ENCODE measurements at regions not wholly inside any gene's neighbourhood (a gene's known extent, or its start where the extent isn't known, plus 50 kb on each side); places are given as distances from the start of the nearest gene placed in this dataset.

DNA sequence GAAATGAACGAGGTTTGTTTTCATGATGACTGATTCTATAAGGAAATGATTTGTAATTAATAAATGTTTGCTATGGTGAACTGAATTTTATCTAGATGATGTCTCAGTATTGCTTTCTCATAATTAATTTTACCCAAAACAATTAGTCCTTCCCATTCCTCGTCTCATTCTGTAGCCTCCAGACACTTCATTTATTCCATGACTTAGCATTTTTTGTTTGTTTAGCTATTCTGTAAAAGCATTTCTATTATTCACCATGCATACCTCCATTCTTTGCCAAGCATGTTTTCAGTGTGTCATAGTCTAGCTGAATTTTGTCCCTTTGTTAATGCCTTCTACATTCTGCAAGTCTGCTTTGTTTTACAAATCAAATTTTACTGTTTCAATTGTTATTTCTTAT, 137.4 kb upstream of the RPL10L start:
- no peaks in the 10 kb centered on the region for H3K9me2 ChIP-seq (replicated peaks; ENCODE audit: insufficient read depth, low read length)
- no peak overlapping the region for H3K27ac ChIP-seq (ENCODE audit: low read depth, low read length)
- TF ChIP-seq, protein P1, sequence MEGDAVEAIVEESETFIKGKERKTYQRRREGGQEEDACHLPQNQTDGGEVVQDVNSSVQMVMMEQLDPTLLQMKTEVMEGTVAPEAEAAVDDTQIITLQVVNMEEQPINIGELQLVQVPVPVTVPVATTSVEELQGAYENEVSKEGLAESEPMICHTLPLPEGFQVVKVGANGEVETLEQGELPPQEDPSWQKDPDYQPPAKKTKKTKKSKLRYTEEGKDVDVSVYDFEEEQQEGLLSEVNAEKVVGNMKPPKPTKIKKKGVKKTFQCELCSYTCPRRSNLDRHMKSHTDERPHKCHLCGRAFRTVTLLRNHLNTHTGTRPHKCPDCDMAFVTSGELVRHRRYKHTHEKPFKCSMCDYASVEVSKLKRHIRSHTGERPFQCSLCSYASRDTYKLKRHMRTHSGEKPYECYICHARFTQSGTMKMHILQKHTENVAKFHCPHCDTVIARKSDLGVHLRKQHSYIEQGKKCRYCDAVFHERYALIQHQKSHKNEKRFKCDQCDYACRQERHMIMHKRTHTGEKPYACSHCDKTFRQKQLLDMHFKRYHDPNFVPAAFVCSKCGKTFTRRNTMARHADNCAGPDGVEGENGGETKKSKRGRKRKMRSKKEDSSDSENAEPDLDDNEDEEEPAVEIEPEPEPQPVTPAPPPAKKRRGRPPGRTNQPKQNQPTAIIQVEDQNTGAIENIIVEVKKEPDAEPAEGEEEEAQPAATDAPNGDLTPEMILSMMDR (IDR thresholded peaks at IDR 0.05; ENCODE audit: insufficient read depth, low read length, poor library complexity, severe bottlenecking) = no peak
- no peak for TF ChIP-seq EZH2phosphoT487 (conservative IDR thresholded peaks at IDR 0.05; ENCODE audit: low read length)
- H3K9ac ChIP-seq (ENCODE audit: low read length) = no peak overlapping the region
- no peaks in the 10 kb centered on the region for H4K20me1 ChIP-seq (ENCODE audit: low read depth, low read length)
- H3K4me3 ChIP-seq (ENCODE audit: insufficient read depth, low read length, poor library complexity, severe bottlenecking) = no peak overlapping the region
- H3K36me3 ChIP-seq (ENCODE audit: low read length) = no peaks in the 10 kb centered on the region
- no peaks in the 10 kb centered on the region for H3F3A ChIP-seq (ENCODE audit: insufficient read depth)
- H2AFZ ChIP-seq (ENCODE audit: low read depth, low read length, severe bottlenecking) = no peak overlapping the region
- H3K4me2 ChIP-seq (ENCODE audit: low read depth, low read length, poor library complexity, severe bottlenecking) = no peak overlapping the region
- H3K9me3 ChIP-seq (ENCODE audit: insufficient read depth, low read length) = no peaks in the 10 kb centered on the region
- H3K79me2 ChIP-seq (ENCODE audit: insufficient read depth, low read length) = no peaks in the 10 kb centered on the region
- H3K27me3 ChIP-seq (ENCODE audit: low read length) = no peaks in the 10 kb centered on the region

DNA sequence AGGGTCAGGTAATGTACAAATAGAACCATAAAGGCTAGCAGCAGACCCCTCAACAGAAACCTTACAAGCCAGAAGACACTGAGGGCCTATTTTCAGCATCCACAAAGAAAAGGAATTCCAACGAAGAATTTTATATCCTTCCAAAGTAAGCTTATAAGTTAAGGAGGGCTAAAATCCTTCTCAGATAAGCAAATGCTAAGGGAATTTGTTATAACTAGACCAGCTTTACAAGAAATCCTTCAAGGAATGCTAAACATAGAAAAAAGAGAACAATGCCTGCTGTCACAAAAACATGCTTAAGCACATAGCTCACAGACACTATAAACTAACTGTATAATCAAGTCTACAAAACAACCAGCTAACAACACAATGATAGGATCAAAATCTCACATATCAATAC, 130.7 kb upstream of the RPL10L start:
- H3K4me2 ChIP-seq (ENCODE audit: low read depth, low read length, poor library complexity, severe bottlenecking) = no peak overlapping the region
- H3K79me2 ChIP-seq (ENCODE audit: insufficient read depth, low read length) = no peaks in the 10 kb centered on the region
- H4K20me1 ChIP-seq (ENCODE audit: low read depth, low read length) = no peaks in the 10 kb centered on the region
- no peak overlapping the region for H3K9ac ChIP-seq (ENCODE audit: low read length)
- H2AFZ ChIP-seq (ENCODE audit: low read depth, low read length, severe bottlenecking) = no peak overlapping the region
- H3K27ac ChIP-seq (ENCODE audit: low read depth, low read length) = no peak overlapping the region
- TF ChIP-seq, protein P1 (IDR thresholded peaks at IDR 0.05; ENCODE audit: insufficient read depth, low read length, poor library complexity, severe bottlenecking) = no peak
- TF ChIP-seq EZH2phosphoT487 (conservative IDR thresholded peaks at IDR 0.05; ENCODE audit: low read length) = no peak
- no peak overlapping the region for H3K4me3 ChIP-seq (ENCODE audit: insufficient read depth, low read length, poor library complexity, severe bottlenecking)
- no peaks in the 10 kb centered on the region for H3K9me2 ChIP-seq (replicated peaks; ENCODE audit: insufficient read depth, low read length)
- no peaks in the 10 kb centered on the region for H3F3A ChIP-seq (ENCODE audit: insufficient read depth)
- peaks cover 5% of the 10 kb centered on the region; the same call in 1 of the 2 replicates for H3K9me3 ChIP-seq (ENCODE audit: insufficient read depth, low read length)
- no peaks in the 10 kb centered on the region for H3K36me3 ChIP-seq (ENCODE audit: low read length)
- H3K27me3 ChIP-seq (ENCODE audit: low read length) = no peaks in the 10 kb centered on the region

DNA sequence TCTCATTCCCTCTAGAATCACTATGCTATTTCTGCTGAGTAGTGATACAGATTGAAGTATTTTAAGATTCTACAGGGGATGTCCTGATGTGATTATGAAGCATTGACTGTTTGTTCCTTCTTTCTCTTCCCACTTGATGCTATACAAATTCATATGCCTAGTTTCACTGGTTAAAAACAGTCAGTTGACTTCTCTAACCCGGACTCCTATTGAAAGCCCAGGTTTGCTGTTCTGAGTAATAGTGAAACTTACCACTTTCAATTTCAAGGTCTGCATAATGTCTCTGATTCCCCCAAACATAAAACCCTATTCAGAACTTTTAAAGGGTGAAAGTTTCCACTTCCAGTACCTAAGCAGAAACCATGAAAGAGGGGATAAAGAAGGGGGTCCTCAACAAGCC, 117.7 kb upstream of the RPL10L start:
- Histone ChIP-seq H3K9ac (ENCODE audit: low read length) (no peak overlapping the region), H3K4me2 (ENCODE audit: low read depth, low read length, poor library complexity, severe bottlenecking) (peak overlapping the region; percentile 28), H3K36me3 (ENCODE audit: low read length) (no peaks in the 10 kb centered on the region), H3K27ac (ENCODE audit: low read depth, low read length) (no peak overlapping the region), H3K9me2 (replicated peaks; ENCODE audit: insufficient read depth, low read length) (no peaks in the 10 kb centered on the region), H4K20me1 (ENCODE audit: low read depth, low read length) (no peaks in the 10 kb centered on the region), H3K79me2 (ENCODE audit: insufficient read depth, low read length) (no peaks in the 10 kb centered on the region), H3F3A (ENCODE audit: insufficient read depth) (no peaks in the 10 kb centered on the region), H2AFZ (ENCODE audit: low read depth, low read length, severe bottlenecking) (peak overlapping the region; percentile 71), H3K27me3 (ENCODE audit: low read length) (no peaks in the 10 kb centered on the region), H3K4me3 (ENCODE audit: insufficient read depth, low read length, poor library complexity, severe bottlenecking) (no peak overlapping the region), H3K9me3 (ENCODE audit: insufficient read depth, low read length) (no peaks in the 10 kb centered on the region)
- TF ChIP-seq, protein P1 (IDR thresholded peaks at IDR 0.05; ENCODE audit: insufficient read depth, low read length, poor library complexity, severe bottlenecking) = no peak
- TF ChIP-seq EZH2phosphoT487 (conservative IDR thresholded peaks at IDR 0.05; ENCODE audit: low read length) = no peak

All from SU-DHL-6 (cell line).